Neural crest cell (in vitro differentiated cells): ENCODE measurements at regions not wholly inside any gene's neighbourhood (a gene's known extent, or its start where the extent isn't known, plus 50 kb on each side); places are given as distances from the start of the nearest gene placed in this dataset.

Experiments used
- DNase-seq: peaks from one replicate; pipeline ENCODE4 v3.0.0; 2021; ENCODE audit warnings: low read depth, mixed read lengths, low spot score
- H3K27ac Mint-ChIP-seq: one replicate; pipeline ENCODE4 v1.8.0; 2021; ENCODE audit warnings: mild to moderate bottlenecking, mixed read lengths; ENCODE audit not compliant: unreplicated experiment
- H3K27me3 Mint-ChIP-seq: 2 replicates; pipeline ENCODE4 v1.8.0; 2021; ENCODE audit warnings: low read depth, mild to moderate bottlenecking, mixed read lengths
- H3K36me3 Mint-ChIP-seq: 2 replicates; pipeline ENCODE4 v1.8.0; 2021; ENCODE audit warnings: low read depth, mild to moderate bottlenecking, mixed read lengths
- H3K4me1 Mint-ChIP-seq: 2 replicates; pipeline ENCODE4 v1.8.0; 2021; ENCODE audit warnings: mixed read lengths
- H3K4me3 Mint-ChIP-seq: one replicate; pipeline ENCODE4 v1.8.0; 2021; ENCODE audit warnings: mild to moderate bottlenecking, mixed read lengths
- H3K9me3 Mint-ChIP-seq: 2 replicates; pipeline ENCODE4 v1.8.0; 2021; ENCODE audit warnings: mixed read lengths
- TF ChIP-seq, protein P1 (sequence below): fragments of 200-600 bp; sonication (generic); conservative IDR thresholded peaks from 2 replicates; pipeline ENCODE4 v1.5.0; 2021; ENCODE audit warnings: antibody characterized with exemption, mild to moderate bottlenecking

GRCh38 chr9:28668158-28668557 is 1094.9 kb upstream of the C9orf72 start:
- no peak for DNase-seq
- H3K27me3 Mint-ChIP-seq, result no peaks in the 10 kb centered on the region
- TF ChIP-seq, protein P1, sequence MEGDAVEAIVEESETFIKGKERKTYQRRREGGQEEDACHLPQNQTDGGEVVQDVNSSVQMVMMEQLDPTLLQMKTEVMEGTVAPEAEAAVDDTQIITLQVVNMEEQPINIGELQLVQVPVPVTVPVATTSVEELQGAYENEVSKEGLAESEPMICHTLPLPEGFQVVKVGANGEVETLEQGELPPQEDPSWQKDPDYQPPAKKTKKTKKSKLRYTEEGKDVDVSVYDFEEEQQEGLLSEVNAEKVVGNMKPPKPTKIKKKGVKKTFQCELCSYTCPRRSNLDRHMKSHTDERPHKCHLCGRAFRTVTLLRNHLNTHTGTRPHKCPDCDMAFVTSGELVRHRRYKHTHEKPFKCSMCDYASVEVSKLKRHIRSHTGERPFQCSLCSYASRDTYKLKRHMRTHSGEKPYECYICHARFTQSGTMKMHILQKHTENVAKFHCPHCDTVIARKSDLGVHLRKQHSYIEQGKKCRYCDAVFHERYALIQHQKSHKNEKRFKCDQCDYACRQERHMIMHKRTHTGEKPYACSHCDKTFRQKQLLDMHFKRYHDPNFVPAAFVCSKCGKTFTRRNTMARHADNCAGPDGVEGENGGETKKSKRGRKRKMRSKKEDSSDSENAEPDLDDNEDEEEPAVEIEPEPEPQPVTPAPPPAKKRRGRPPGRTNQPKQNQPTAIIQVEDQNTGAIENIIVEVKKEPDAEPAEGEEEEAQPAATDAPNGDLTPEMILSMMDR, result no peak
- no peak overlapping the region for H3K27ac Mint-ChIP-seq
- H3K4me1 Mint-ChIP-seq, result no peaks in the 10 kb centered on the region
- no peaks in the 10 kb centered on the region for H3K36me3 Mint-ChIP-seq
- no peak overlapping the region for H3K4me3 Mint-ChIP-seq
- H3K9me3 Mint-ChIP-seq, result no peaks in the 10 kb centered on the region

DNA sequence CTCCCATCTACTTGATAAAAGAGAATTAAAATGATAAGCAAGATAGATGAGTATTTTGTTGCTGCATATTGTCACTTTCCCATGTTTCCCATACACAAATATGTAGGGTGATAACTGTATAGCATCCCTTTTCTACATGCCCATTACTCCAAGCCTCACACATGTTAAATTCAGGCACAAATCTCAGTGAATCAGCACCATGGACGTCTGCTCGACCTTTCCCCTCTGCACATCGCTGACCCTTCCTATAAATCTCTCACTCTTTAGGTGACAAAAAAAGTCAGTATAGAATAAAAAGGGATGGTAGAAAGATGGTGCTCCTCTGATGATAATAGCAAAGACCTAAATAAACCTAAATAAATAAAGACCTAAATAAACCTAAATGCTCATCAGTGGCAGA is 1097.7 kb upstream of the C9orf72 start:
- TF ChIP-seq, protein P1, result no peak
- Mint-ChIP-seq H3K4me1 (no peaks in the 10 kb centered on the region), H3K36me3 (no peaks in the 10 kb centered on the region), H3K27me3 (no peaks in the 10 kb centered on the region), H3K9me3 (no peaks in the 10 kb centered on the region), H3K4me3 (no peak overlapping the region), H3K27ac (no peak overlapping the region)
- DNase-seq, result no peak

DNA sequence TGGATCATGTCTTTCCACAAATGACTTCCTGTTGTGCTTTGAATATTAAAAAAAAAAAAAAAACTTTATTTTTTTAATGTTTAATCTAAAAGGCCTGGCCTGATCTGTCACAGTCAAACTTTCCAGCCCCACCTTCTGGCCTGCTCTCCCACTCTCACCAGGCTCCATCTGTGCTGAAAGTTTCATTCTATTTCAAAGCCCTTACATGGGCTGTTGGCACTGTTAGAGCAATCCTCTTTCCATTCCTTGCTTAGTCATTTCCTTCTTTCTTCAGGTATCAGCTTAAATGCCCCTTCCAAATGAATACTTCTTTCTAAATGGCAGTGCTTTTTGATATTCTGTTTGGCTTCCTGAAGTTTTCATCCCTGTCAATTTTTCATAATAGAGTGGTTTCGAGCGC is 1104.8 kb upstream of the C9orf72 start:
- no peak overlapping the region for H3K27ac Mint-ChIP-seq
- no peaks in the 10 kb centered on the region for H3K9me3 Mint-ChIP-seq
- TF ChIP-seq, protein P1, result no peak
- no peak overlapping the region for H3K4me3 Mint-ChIP-seq
- H3K27me3 Mint-ChIP-seq, result no peaks in the 10 kb centered on the region
- no peaks in the 10 kb centered on the region for H3K4me1 Mint-ChIP-seq
- no peaks in the 10 kb centered on the region for H3K36me3 Mint-ChIP-seq
- no peak for DNase-seq

- Mint-ChIP-seq H3K4me1 (peaks cover 6% of the 10 kb centered on the region), H3K36me3 (no peaks in the 10 kb centered on the region), H3K27me3 (peaks cover 2% of the 10 kb centered on the region), H3K27ac (no peak overlapping the region), H3K4me3 (no peak overlapping the region), H3K9me3 (peaks cover 3% of the 10 kb centered on the region)
- no peak for DNase-seq
- TF ChIP-seq, protein P1, result no peak
Measured at GRCh38 chr9:28688172-28688571, 1114.9 kb upstream of the C9orf72 start.

- Mint-ChIP-seq H3K4me1 (peaks cover 6% of the 10 kb centered on the region), H3K36me3 (no peaks in the 10 kb centered on the region), H3K27ac (no peak overlapping the region), H3K9me3 (no peaks in the 10 kb centered on the region), H3K27me3 (peaks cover 2% of the 10 kb centered on the region), H3K4me3 (no peak overlapping the region)
- TF ChIP-seq, protein P1, result no peak
- DNase-seq, result no peak
Measured at GRCh38 chr9:28692012-28692411, 1118.7 kb upstream of the C9orf72 start.

- Mint-ChIP-seq H3K36me3 (peaks cover 15% of the 10 kb centered on the region), H3K4me1 (no peaks in the 10 kb centered on the region), H3K27me3 (no peaks in the 10 kb centered on the region), H3K9me3 (peaks cover 13% of the 10 kb centered on the region), H3K4me3 (no peak overlapping the region), H3K27ac (no peak overlapping the region)
- TF ChIP-seq, protein P1, result no peak
- no peak for DNase-seq
Measured at GRCh38 chr9:28696960-28697359, 1123.7 kb upstream of the C9orf72 start.
